HAP-1 (cell line): ENCODE measurements at regions not wholly inside any gene's neighbourhood (a gene's known extent, or its start where the extent isn't known, plus 50 kb on each side); places are given as distances from the start of the nearest gene placed in this dataset.
"Not testable (repeated sequence)": the region's sequence is repeated elsewhere in the genome, so short reads cannot be mapped to it uniquely, and the experiment has no call there.

Experiments
- DNase-seq, 2 experiments: peaks; one replicate each; pipeline ENCODE4 v3.0.0-alpha.2; 2016 to 2020; ENCODE audit warnings: low spot score in 2 of 2
- H3K27me3 ChIP-seq: fragments of 250-450 bp; sonication (Bioruptor Pico); 2 replicates; pipeline ENCODE4 v1.5.1; 2020; ENCODE audit warnings: low read depth, mild to moderate bottlenecking, moderate library complexity
- H3K36me3 ChIP-seq: fragments of 250-450 bp; sonication (Bioruptor Pico); replicated peaks from 2 replicates; pipeline ENCODE4 v1.5.1; 2020; ENCODE audit warnings: mild to moderate bottlenecking
- H3K4me1 ChIP-seq: fragments of 250-450 bp; sonication (Bioruptor Pico); 2 replicates; pipeline ENCODE4 v1.5.1; 2020; ENCODE audit warnings: mild to moderate bottlenecking
- H3K4me3 ChIP-seq: fragments of 250-450 bp; sonication (Bioruptor Pico); 2 replicates; pipeline ENCODE4 v1.5.1; 2020; ENCODE audit warnings: mild to moderate bottlenecking, moderate library complexity
- H3K9me3 ChIP-seq: fragments of 250-450 bp; sonication (Bioruptor Pico); 2 replicates; pipeline ENCODE4 v1.5.1; 2020; ENCODE audit warnings: mild to moderate bottlenecking, moderate library complexity
- in situ Hi-C: fragments of 300-500 bp; cut with MboI; formaldehyde crosslinking; loops from 3 replicates; pipeline ENCODE4 v1.14.3; 2020; ENCODE audit warnings: low sequenced_read_pairs, inconsistent platforms, mixed read lengths

- no peaks in the 10 kb centered on the region for H3K36me3 ChIP-seq
- no peaks in the 10 kb centered on the region for H3K4me1 ChIP-seq
- in situ Hi-C loops = no loop called here
- no peaks in the 10 kb centered on the region for H3K9me3 ChIP-seq
- no peak overlapping the region for H3K4me3 ChIP-seq
- DNase-seq = no peak
- H3K27me3 ChIP-seq = no peaks in the 10 kb centered on the region
These were observed 264.6 kb downstream of the UBE3D start for GRCh38 chr6:82801083-82801482.

GRCh38 chr6:82816243-82816642, 249.4 kb downstream of the UBE3D start:
- H3K4me3 ChIP-seq, H3K27me3 ChIP-seq, in situ Hi-C loops, H3K4me1 ChIP-seq, H3K9me3 ChIP-seq, H3K36me3 ChIP-seq, DNase-seq: not testable (repeated sequence)

GRCh38 chr6:82818727-82819126, 246.9 kb downstream of the UBE3D start:
- DNase-seq = no peak
- H3K4me1 ChIP-seq = no peaks in the 10 kb centered on the region
- in situ Hi-C loops = no loop called here

GRCh38 chr6:82823361-82823760, 242.3 kb downstream of the UBE3D start:
- in situ Hi-C loops = no loop called here
- H3K27me3 ChIP-seq = no peaks in the 10 kb centered on the region
- no peaks in the 10 kb centered on the region for H3K4me1 ChIP-seq
- H3K36me3 ChIP-seq = no peaks in the 10 kb centered on the region
- no peak overlapping the region for H3K4me3 ChIP-seq
- H3K9me3 ChIP-seq = no peaks in the 10 kb centered on the region
- DNase-seq = no peak

More at GRCh38 chr6:82818727-82819126, 246.9 kb downstream of the UBE3D start:
- H3K9me3 ChIP-seq = no peaks in the 10 kb centered on the region
- no peak overlapping the region for H3K4me3 ChIP-seq
- no peaks in the 10 kb centered on the region for H3K27me3 ChIP-seq
- H3K36me3 ChIP-seq = no peaks in the 10 kb centered on the region

GRCh38 chr6:82832811-82833210, 232.8 kb downstream of the UBE3D start:
- no peaks in the 10 kb centered on the region; the same call in 1 of the 2 replicates for H3K9me3 ChIP-seq
- H3K27me3 ChIP-seq = no peaks in the 10 kb centered on the region; the same call in 1 of the 2 replicates
- H3K4me1 ChIP-seq = no peaks in the 10 kb centered on the region
- no peaks in the 10 kb centered on the region for H3K36me3 ChIP-seq
- H3K4me3 ChIP-seq = no peak overlapping the region
- in situ Hi-C loops = no loop called here
- DNase-seq = no peak

- Histone ChIP-seq H3K4me1 (no peaks in the 10 kb centered on the region), H3K9me3 (no peaks in the 10 kb centered on the region; the same call in 1 of the 2 replicates), H3K27me3 (no peaks in the 10 kb centered on the region; the same call in 1 of the 2 replicates), H3K36me3 (no peaks in the 10 kb centered on the region), H3K4me3 (no peak overlapping the region)
- DNase-seq = no peak
- in situ Hi-C loops = no loop called here
These were observed 232.2 kb downstream of the UBE3D start for GRCh38 chr6:82833481-82833880.

GRCh38 chr6:82836022-82836575, 229.5 kb downstream of the UBE3D start:
- Histone ChIP-seq H3K4me3 (no peak overlapping the region), H3K4me1 (no peaks in the 10 kb centered on the region), H3K27me3 (no peaks in the 10 kb centered on the region), H3K36me3 (no peaks in the 10 kb centered on the region), H3K9me3 (no peaks in the 10 kb centered on the region; the same call in 1 of the 2 replicates)
- in situ Hi-C loops = no loop called here
- no peak for DNase-seq

- H3K27me3 ChIP-seq = no peaks in the 10 kb centered on the region
- in situ Hi-C loops = no loop called here
- H3K4me3 ChIP-seq = no peak overlapping the region
- no peak for DNase-seq
- H3K4me1 ChIP-seq = no peaks in the 10 kb centered on the region
- no peaks in the 10 kb centered on the region; the same call in 1 of the 2 replicates for H3K9me3 ChIP-seq
- H3K36me3 ChIP-seq = no peaks in the 10 kb centered on the region
These were observed 225.1 kb downstream of the UBE3D start for GRCh38 chr6:82840571-82840970.

GRCh38 chr6:82841309-82841708, 224.3 kb downstream of the UBE3D start:
- no peaks in the 10 kb centered on the region for H3K4me1 ChIP-seq
- H3K27me3 ChIP-seq = no peaks in the 10 kb centered on the region
- no peak overlapping the region for H3K4me3 ChIP-seq
- no peaks in the 10 kb centered on the region for H3K9me3 ChIP-seq
- H3K36me3 ChIP-seq = no peaks in the 10 kb centered on the region
- DNase-seq = no peak
- in situ Hi-C loops = no loop called here
